Heart right ventricle (tissue), 16 donors: ENCODE measurements at regions not wholly inside any gene's neighbourhood (a gene's known extent, or its start where the extent isn't known, plus 50 kb on each side); places are given as distances from the start of the nearest gene placed in this dataset.

Experiments
- ATAC-seq, 8 donors: fragments of 200-7000 bp; cut with Tn5 transposase; one replicate each; pipeline ENCODE4 v1.9.1; 2020; ENCODE audit warnings: mild to moderate bottlenecking in 8 of 8, moderate library complexity in 8 of 8, moderate number of reproducible peaks in 1 of 8
- DNase-seq, 2 donors: peaks; one replicate each; pipeline ENCODE4 v3.0.0-alpha.2; 2020
- H3K27ac ChIP-seq, 10 donors: fragments of 200-600 bp; sonication (generic) in 2 of 10; one replicate each; pipeline versions ENCODE4 v1.5.0 to v1.8.0; 2020 to 2022; ENCODE audit warnings: mild to moderate bottlenecking in 3 of 10
- H3K27me3 ChIP-seq, 7 donors: fragments of 200-600 bp; one replicate each; pipeline ENCODE4 v1.8.0; 2021 to 2022; ENCODE audit warnings: mild to moderate bottlenecking in 2 of 7
- H3K36me3 ChIP-seq, 9 donors: fragments of 200-600 bp; sonication (generic) in 1 of 9; one replicate each; pipeline versions ENCODE4 v1.5.0 to v1.8.0; 2020 to 2022; ENCODE audit warnings: mild to moderate bottlenecking in 2 of 9
- H3K4me1 ChIP-seq, 9 donors: fragments of 200-600 bp; sonication (generic) in 1 of 9; one replicate each; pipeline versions ENCODE4 v1.5.0 to v1.8.0; 2020 to 2022; ENCODE audit warnings: mild to moderate bottlenecking in 4 of 9
- H3K4me3 ChIP-seq, 10 donors: fragments of 200-600 bp; sonication (generic) in 2 of 10; one replicate each; pipeline versions ENCODE4 v1.5.0 to v1.8.0; 2020 to 2022; ENCODE audit warnings: mild to moderate bottlenecking in 7 of 10, moderate library complexity in 2 of 10
- H3K9me3 ChIP-seq, 11 donors: fragments of 200-600 bp in 10 of 11; sonication (generic) in 2 of 11; one replicate each; pipeline versions ENCODE4 v1.5.0 to v1.8.0; 2013 to 2022; ENCODE audit warnings: mild to moderate bottlenecking in 2 of 11, control low read depth in 1 of 11, moderate library complexity in 1 of 11
- WGBS, 2 donors: extraction: QIAGEN DNeasy Blood & Tissue Kit; methylation state at CpG; one replicate each; pipeline ENCODE4 v1.1.7; 2013; ENCODE audit warnings: inconsistent platforms in 1 of 2; 5-methylcytosine and 5-hydroxymethylcytosine counted together
- intact Hi-C, 10 donors: fragments of 100-400 bp; cut with DNase I; formaldehyde crosslinking; loops; one replicate each; pipeline versions ENCODE4 v1.11.1 to v1.14.2; 2022
- TF ChIP-seq, protein P1 (sequence below), 9 donors: fragments of 200-600 bp; sonication (generic) in 2 of 9; IDR thresholded peaks; one replicate each; pipeline versions ENCODE4 v1.5.0 to v1.8.0; 2021 to 2022; ENCODE audit warnings: antibody characterized with exemption in 9 of 9, mild to moderate bottlenecking in 5 of 9, moderate library complexity in 1 of 9
- donor health status: Arrhythmogenic right ventricular cardiomyopathy.
- donor health status: ischemic (EF 13 %, LVEDD 7.1; RV severe dilation, severe dysfunction).
- donor health status: healthy with polysubstance abuse.
- donor health status: DM: no; HTN: yes; CAD: no.
- donor health status: DM: no; HTN: no; CAD: no.
- donor health status: ischemic (EF 25% LVEDD 6.9; RV normal size, moderate dysfunction).
- donor health status: ischemic (EF 25% LVEDD 5.7; RV mildly dilated, moderate dysfunction).
- donor health status: healthy.
- donor health status: DM: yes; HTN: yes; CAD: no.
- donor health status: Ischemic cardiomyopathy.
- donor health status: ischemic (EF 35%, LVEDD 5.7; RV mildly dilated, moderate dysfunction).
- donor health status: nonischemic (EF 11% LVEDD 7.7; RV severe dilation, severe dysfunction).
- donor health status: DM: yes; HTN: yes; CAD: no.
- donor health status: PGD.
- donor health status: ischemic (EF 29% LVEDD 5.4; RV normal size, mild dysfunction).
- donor health status: nonischemic (EF 23%, LVEDD 6.1; RV moderate dilation, normal function).

GRCh38 chr1:101394041-101394440 is 157.2 kb downstream of the S1PR1 start:
- Histone ChIP-seq H3K36me3 (no peaks in the 10 kb centered on the region), H3K27me3 (no peaks in the 10 kb centered on the region), H3K4me1 (no peaks in the 10 kb centered on the region), H3K4me3 (no peak overlapping the region), H3K9me3 (no peaks in the 10 kb centered on the region), H3K27ac (no peak overlapping the region)
- ATAC-seq: no peak
- intact Hi-C loops: no loop called here
- DNase-seq: no peak
- TF ChIP-seq, protein P1, sequence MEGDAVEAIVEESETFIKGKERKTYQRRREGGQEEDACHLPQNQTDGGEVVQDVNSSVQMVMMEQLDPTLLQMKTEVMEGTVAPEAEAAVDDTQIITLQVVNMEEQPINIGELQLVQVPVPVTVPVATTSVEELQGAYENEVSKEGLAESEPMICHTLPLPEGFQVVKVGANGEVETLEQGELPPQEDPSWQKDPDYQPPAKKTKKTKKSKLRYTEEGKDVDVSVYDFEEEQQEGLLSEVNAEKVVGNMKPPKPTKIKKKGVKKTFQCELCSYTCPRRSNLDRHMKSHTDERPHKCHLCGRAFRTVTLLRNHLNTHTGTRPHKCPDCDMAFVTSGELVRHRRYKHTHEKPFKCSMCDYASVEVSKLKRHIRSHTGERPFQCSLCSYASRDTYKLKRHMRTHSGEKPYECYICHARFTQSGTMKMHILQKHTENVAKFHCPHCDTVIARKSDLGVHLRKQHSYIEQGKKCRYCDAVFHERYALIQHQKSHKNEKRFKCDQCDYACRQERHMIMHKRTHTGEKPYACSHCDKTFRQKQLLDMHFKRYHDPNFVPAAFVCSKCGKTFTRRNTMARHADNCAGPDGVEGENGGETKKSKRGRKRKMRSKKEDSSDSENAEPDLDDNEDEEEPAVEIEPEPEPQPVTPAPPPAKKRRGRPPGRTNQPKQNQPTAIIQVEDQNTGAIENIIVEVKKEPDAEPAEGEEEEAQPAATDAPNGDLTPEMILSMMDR (IDR thresholded peaks at IDR 0.05): no peak
- 65 to 69% methylated on average over 2 of the region's 2 CpGs for WGBS, 2 donors

- no peaks in the 10 kb centered on the region for H3K36me3 ChIP-seq
- WGBS, 2 donors: 88 to 89% methylated on average over 3 of the region's 3 CpGs
- ATAC-seq: no peak
These were observed 162.4 kb downstream of the S1PR1 start for GRCh38 chr1:101399222-101399621.

DNA sequence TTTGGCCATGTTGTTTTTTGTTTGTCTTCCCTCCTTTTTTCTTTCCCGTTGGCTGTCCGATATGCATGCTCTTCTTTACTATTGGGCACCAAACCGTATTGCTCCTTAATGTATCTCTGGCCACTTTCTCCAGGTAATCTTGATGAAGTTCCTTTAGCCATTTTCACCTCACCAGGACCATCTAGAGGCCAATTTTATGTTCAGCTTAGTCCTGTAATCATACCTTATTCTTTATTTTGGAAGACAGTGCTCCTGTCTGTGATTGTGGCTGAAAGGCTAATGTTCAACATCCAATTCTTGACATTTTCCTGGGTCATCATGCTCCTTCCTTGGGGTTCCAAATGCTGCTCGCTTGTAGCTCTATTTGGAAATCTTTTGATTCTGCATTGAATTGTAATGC is 169.5 kb downstream of the S1PR1 start:
- no peak overlapping the region for H3K27ac ChIP-seq
- intact Hi-C loops: no loop called here
- H3K9me3 ChIP-seq: no peaks in the 10 kb centered on the region
- no peak overlapping the region for H3K4me3 ChIP-seq
- 86 to 94% methylated on average over 4 of the region's 4 CpGs for WGBS, 2 donors
- no peaks in the 10 kb centered on the region for H3K4me1 ChIP-seq
- no peak for DNase-seq
- H3K36me3 ChIP-seq: no peaks in the 10 kb centered on the region
- TF ChIP-seq, protein P1 (IDR thresholded peaks at IDR 0.05): no peak
- no peak for ATAC-seq
- peaks cover 0 to 7% (median 0%) of the 10 kb centered on the region in 7 donors for H3K27me3 ChIP-seq

More at GRCh38 chr1:101399222-101399621, 162.4 kb downstream of the S1PR1 start:
- no peak for DNase-seq
- Histone ChIP-seq H3K4me1 (no peaks in the 10 kb centered on the region), H3K4me3 (no peak overlapping the region), H3K9me3 (no peaks in the 10 kb centered on the region), H3K27me3 (peaks cover 0 to 10% (median 0%) of the 10 kb centered on the region in 7 donors), H3K27ac (no peak overlapping the region)
- TF ChIP-seq, protein P1 (IDR thresholded peaks at IDR 0.05): no peak
- intact Hi-C loops: no loop called here

- Histone ChIP-seq H3K9me3 (no peaks in the 10 kb centered on the region), H3K4me1 (no peaks in the 10 kb centered on the region), H3K4me3 (no peak overlapping the region), H3K36me3 (no peaks in the 10 kb centered on the region), H3K27ac (no peak overlapping the region), H3K27me3 (peaks cover 0 to 4% (median 0%) of the 10 kb centered on the region in 7 donors)
- intact Hi-C loops: no loop called here
- DNase-seq: no peak
- no peak for ATAC-seq
- TF ChIP-seq, protein P1 (IDR thresholded peaks at IDR 0.05): no peak
- 76 to 86% methylated on average over 1 of the region's 1 CpG for WGBS, 2 donors
These were observed 169.9 kb downstream of the S1PR1 start for GRCh38 chr1:101406681-101407080.
